ENCODE measurements at regions not wholly inside any gene's neighbourhood (a gene's known extent, or its start where the extent isn't known, plus 50 kb on each side); places are given as distances from the start of the nearest gene placed in this dataset.
A peak's percentile ranks its signal among the peaks of the same experiment; 100 is the strongest.
"Not testable (repeated sequence)": the region's sequence is repeated elsewhere in the genome, so short reads cannot be mapped to it uniquely, and the experiment has no call there.

DNA sequence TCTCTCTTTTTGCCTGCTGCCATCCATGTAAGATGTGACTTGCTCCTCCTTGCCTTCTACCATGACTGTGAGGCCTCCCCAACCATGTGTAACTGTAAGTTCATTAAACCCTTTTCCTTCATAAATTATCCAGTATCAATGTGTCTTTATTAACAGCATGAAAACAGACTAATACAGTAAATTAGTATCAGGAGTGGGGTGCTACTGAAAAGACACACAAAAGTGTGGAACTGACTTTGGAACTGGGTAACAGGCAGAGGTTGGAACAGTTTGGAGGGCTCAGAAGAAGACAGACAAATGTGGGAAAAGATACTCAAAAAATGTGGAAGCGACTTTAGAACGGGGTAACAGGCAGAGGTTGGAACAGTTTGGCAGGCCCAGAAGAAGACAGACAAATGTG lies 189.4 kb downstream of the HTR1B start:
- no peak overlapping the region for H3K14ac ChIP-seq (ENCODE audit: low read length)
- WGBS, 2 donors (ENCODE audit: extremely low coverage in 2 of 2, insufficient read length in 2 of 2, insufficient replicate concordance in 1 of 2), result no CpG with 5 or more reads among the region's 2 CpGs
- H3K27me3 ChIP-seq (ENCODE audit: control insufficient read depth in 3 of 3, insufficient read depth in 3 of 3, low read depth in 1 of 3, low read length in 3 of 3), result no peaks in the 10 kb centered on the region
- no peaks in the 10 kb centered on the region for H3K36me3 ChIP-seq (replicated peaks in 1 of 2; ENCODE audit: control insufficient read depth in 2 of 2, insufficient read depth in 2 of 2, low read length in 2 of 2)
- no peak overlapping the region for H2BK5ac ChIP-seq (ENCODE audit: low read length)
- H3K18ac ChIP-seq (ENCODE audit: low read length), result no peak overlapping the region
- no peak overlapping the region for H2AFZ ChIP-seq (ENCODE audit: low read length)
- no peak overlapping the region for H2AK5ac ChIP-seq (ENCODE audit: low read depth, low read length)
- no peak overlapping the region for H3K4me2 ChIP-seq (ENCODE audit: insufficient read depth, low read length, poor library complexity, severe bottlenecking)
- no peak overlapping the region for H3K9ac ChIP-seq (ENCODE audit: low read depth, low read length, poor library complexity)
- no peak overlapping the region for H2BK15ac ChIP-seq (ENCODE audit: low read length)
- no peak for DNase-seq (ENCODE audit: low spot score)
- H4K91ac ChIP-seq (ENCODE audit: low read depth, low read length, poor library complexity), result no peak overlapping the region
- H3K4me1 ChIP-seq (ENCODE audit: control insufficient read depth in 2 of 2, insufficient read depth in 1 of 2, low read depth in 1 of 2, low read length in 2 of 2), result no peaks in the 10 kb centered on the region
- H4K8ac ChIP-seq (ENCODE audit: low read depth, low read length), result no peak overlapping the region
- H3K27ac ChIP-seq (replicated peaks; ENCODE audit: low read length), result no peak overlapping the region
- no peak overlapping the region for H3K4me3 ChIP-seq (ENCODE audit: low read length in 2 of 2)
- no peak overlapping the region for H2BK12ac ChIP-seq (ENCODE audit: low read length)
- H3K23ac ChIP-seq (ENCODE audit: low read depth, low read length, poor library complexity), result no peak overlapping the region
- H3K4ac ChIP-seq (ENCODE audit: low read length), result no peak overlapping the region
- H3K9me3 ChIP-seq (replicated peaks in 1 of 2; ENCODE audit: control insufficient read depth in 2 of 2, insufficient read depth in 1 of 2, low read depth in 1 of 2, low read length in 2 of 2), result peaks cover 0 to 3% of the 10 kb centered on the region in 2 donors
- no peaks in the 10 kb centered on the region for H3K79me1 ChIP-seq (ENCODE audit: low read depth, low read length)
- H2BK120ac ChIP-seq (ENCODE audit: low read depth, low read length), result no peak overlapping the region

DNA sequence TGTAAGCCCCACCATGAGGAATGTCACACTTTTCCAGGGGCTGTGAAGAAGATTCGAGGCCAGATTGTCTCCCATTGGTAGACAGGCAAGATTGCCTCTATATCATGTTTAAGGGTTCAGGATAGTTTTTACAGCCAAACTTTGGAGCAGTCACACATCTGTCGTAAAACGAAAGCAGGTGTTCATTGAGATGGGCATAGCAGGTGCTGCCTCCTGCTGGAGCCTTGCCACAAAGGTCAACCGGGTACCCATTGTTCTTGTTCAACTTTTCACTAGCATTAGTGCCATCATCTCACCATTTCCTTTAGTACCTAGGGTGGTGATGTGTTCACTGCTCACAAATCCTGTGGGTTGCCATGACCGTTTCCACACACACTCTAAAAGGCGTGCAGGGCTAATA lies 198.3 kb downstream of the HTR1B start:
- H3K79me1 ChIP-seq (ENCODE audit: low read depth, low read length), result no peaks in the 10 kb centered on the region
- no peak overlapping the region for H3K9ac ChIP-seq (ENCODE audit: low read depth, low read length, poor library complexity)
- H2BK5ac ChIP-seq (ENCODE audit: low read length), result no peak overlapping the region
- H4K8ac ChIP-seq (ENCODE audit: low read depth, low read length), result no peak overlapping the region
- DNase-seq (ENCODE audit: low spot score), result no peak
- no peaks in the 10 kb centered on the region for H3K9me3 ChIP-seq (replicated peaks in 1 of 2; ENCODE audit: control insufficient read depth in 2 of 2, insufficient read depth in 1 of 2, low read depth in 1 of 2, low read length in 2 of 2)
- H3K4me1 ChIP-seq (ENCODE audit: control insufficient read depth in 2 of 2, insufficient read depth in 1 of 2, low read depth in 1 of 2, low read length in 2 of 2), result no peaks in the 10 kb centered on the region
- H3K27ac ChIP-seq (replicated peaks; ENCODE audit: low read length), result no peak overlapping the region
- H3K4me3 ChIP-seq (ENCODE audit: low read length in 2 of 2), result no peak overlapping the region
- no peak overlapping the region for H3K4ac ChIP-seq (ENCODE audit: low read length)
- no peak overlapping the region for H2AK5ac ChIP-seq (ENCODE audit: low read depth, low read length)
- H3K23ac ChIP-seq (ENCODE audit: low read depth, low read length, poor library complexity), result no peak overlapping the region
- no peak overlapping the region for H4K91ac ChIP-seq (ENCODE audit: low read depth, low read length, poor library complexity)
- no peak overlapping the region for H2BK12ac ChIP-seq (ENCODE audit: low read length)
- no peak overlapping the region for H2AFZ ChIP-seq (ENCODE audit: low read length)
- no CpG with 5 or more reads among the region's 6 CpGs for whole genome bisulfite sequencing, 2 donors (ENCODE audit: extremely low coverage in 2 of 2, insufficient read length in 2 of 2, insufficient replicate concordance in 1 of 2)
- H2BK15ac ChIP-seq (ENCODE audit: low read length), result no peak overlapping the region
- H2BK120ac ChIP-seq (ENCODE audit: low read depth, low read length), result no peak overlapping the region
- H3K18ac ChIP-seq (ENCODE audit: low read length), result no peak overlapping the region
- no peak overlapping the region for H3K4me2 ChIP-seq (ENCODE audit: insufficient read depth, low read length, poor library complexity, severe bottlenecking)
- H3K27me3 ChIP-seq (ENCODE audit: control insufficient read depth in 3 of 3, insufficient read depth in 3 of 3, low read depth in 1 of 3, low read length in 3 of 3), result no peaks in the 10 kb centered on the region
- H3K36me3 ChIP-seq (replicated peaks in 1 of 2; ENCODE audit: control insufficient read depth in 2 of 2, insufficient read depth in 2 of 2, low read length in 2 of 2), result no peaks in the 10 kb centered on the region
- no peak overlapping the region for H3K14ac ChIP-seq (ENCODE audit: low read length)

DNA sequence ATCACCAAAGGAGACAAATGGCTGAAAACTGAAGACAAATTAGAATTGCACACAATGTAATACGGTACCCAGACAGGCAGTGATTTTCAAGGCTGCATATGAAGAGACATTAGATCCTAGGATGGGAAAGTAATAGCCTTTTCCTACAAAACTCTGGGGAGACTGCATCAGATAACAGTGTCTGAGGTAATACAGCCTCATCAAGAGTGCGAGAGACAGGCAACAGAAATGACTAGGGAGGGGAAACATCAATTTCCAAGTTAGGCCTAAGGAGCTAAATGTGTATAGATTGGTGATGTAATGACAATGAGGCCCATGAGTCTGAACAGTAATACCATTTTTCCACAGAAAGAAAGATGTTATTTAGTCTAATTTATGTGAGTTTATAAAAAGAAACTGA lies 200.3 kb downstream of the HTR1B start:
- no peak overlapping the region for H3K23ac ChIP-seq (ENCODE audit: low read depth, low read length, poor library complexity)
- H2BK15ac ChIP-seq (ENCODE audit: low read length), result no peak overlapping the region
- no peaks in the 10 kb centered on the region for H3K36me3 ChIP-seq (replicated peaks in 1 of 2; ENCODE audit: control insufficient read depth in 2 of 2, insufficient read depth in 2 of 2, low read length in 2 of 2)
- no peak overlapping the region for H2BK12ac ChIP-seq (ENCODE audit: low read length)
- no peak overlapping the region for H3K18ac ChIP-seq (ENCODE audit: low read length)
- no peak for DNase-seq (ENCODE audit: low spot score)
- no peak overlapping the region for H2AFZ ChIP-seq (ENCODE audit: low read length)
- no peak overlapping the region for H3K27ac ChIP-seq (replicated peaks; ENCODE audit: low read length)
- H2BK120ac ChIP-seq (ENCODE audit: low read depth, low read length), result no peak overlapping the region
- no peaks in the 10 kb centered on the region for H3K27me3 ChIP-seq (ENCODE audit: control insufficient read depth in 3 of 3, insufficient read depth in 3 of 3, low read depth in 1 of 3, low read length in 3 of 3)
- H3K4me3 ChIP-seq (ENCODE audit: low read length in 2 of 2), result no peak overlapping the region
- no peak overlapping the region for H2AK5ac ChIP-seq (ENCODE audit: low read depth, low read length)
- no peak overlapping the region for H2BK5ac ChIP-seq (ENCODE audit: low read length)
- WGBS, 2 donors (ENCODE audit: extremely low coverage in 2 of 2, insufficient read length in 2 of 2, insufficient replicate concordance in 1 of 2), result no CpG with 5 or more reads among the region's 2 CpGs
- no peaks in the 10 kb centered on the region for H3K9me3 ChIP-seq (replicated peaks in 1 of 2; ENCODE audit: control insufficient read depth in 2 of 2, insufficient read depth in 1 of 2, low read depth in 1 of 2, low read length in 2 of 2)
- H3K79me1 ChIP-seq (ENCODE audit: low read depth, low read length), result no peaks in the 10 kb centered on the region
- H4K8ac ChIP-seq (ENCODE audit: low read depth, low read length), result no peak overlapping the region
- H3K4ac ChIP-seq (ENCODE audit: low read length), result no peak overlapping the region
- no peak overlapping the region for H3K14ac ChIP-seq (ENCODE audit: low read length)
- no peak overlapping the region for H3K9ac ChIP-seq (ENCODE audit: low read depth, low read length, poor library complexity)
- no peaks in the 10 kb centered on the region for H3K4me1 ChIP-seq (ENCODE audit: control insufficient read depth in 2 of 2, insufficient read depth in 1 of 2, low read depth in 1 of 2, low read length in 2 of 2)
- no peak overlapping the region for H3K4me2 ChIP-seq (ENCODE audit: insufficient read depth, low read length, poor library complexity, severe bottlenecking)
- no peak overlapping the region for H4K91ac ChIP-seq (ENCODE audit: low read depth, low read length, poor library complexity)

DNA sequence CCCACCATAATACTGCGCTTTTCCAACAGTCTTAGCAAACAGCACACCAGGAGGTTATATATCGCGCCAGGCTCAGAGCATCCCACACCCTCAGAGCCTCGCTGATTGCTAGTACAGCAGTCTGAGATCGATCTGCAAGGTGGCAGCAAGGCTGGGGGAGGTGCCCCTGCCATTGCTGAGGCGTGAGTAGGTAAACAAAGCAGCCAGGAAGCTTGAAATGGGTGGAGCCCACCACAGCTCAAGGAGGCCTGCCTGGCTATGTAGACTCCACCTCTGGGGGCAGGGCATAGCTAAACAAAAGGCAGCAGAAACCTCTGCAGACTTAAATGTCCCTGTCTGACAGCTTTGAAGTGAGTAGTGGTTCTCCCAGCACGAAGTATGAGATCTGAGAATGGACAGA lies 211.5 kb downstream of the HTR1B start:
- peak overlapping the region; percentile 45 for H2AFZ ChIP-seq (ENCODE audit: low read length)

More for the DNA sequence above, 211.5 kb downstream of the HTR1B start:
- not testable (repeated sequence) for H3K4me3 ChIP-seq (ENCODE audit: low read length in 2 of 2); H3K4me1 ChIP-seq (ENCODE audit: control insufficient read depth in 2 of 2, insufficient read depth in 1 of 2, low read depth in 1 of 2, low read length in 2 of 2); H3K79me1 ChIP-seq (ENCODE audit: low read depth, low read length); H3K9ac ChIP-seq (ENCODE audit: low read depth, low read length, poor library complexity); DNase-seq (ENCODE audit: low spot score); H2BK5ac ChIP-seq (ENCODE audit: low read length); H2AK5ac ChIP-seq (ENCODE audit: low read depth, low read length); H3K4ac ChIP-seq (ENCODE audit: low read length); H3K9me3 ChIP-seq (replicated peaks in 1 of 2; ENCODE audit: control insufficient read depth in 2 of 2, insufficient read depth in 1 of 2, low read depth in 1 of 2, low read length in 2 of 2); H2BK12ac ChIP-seq (ENCODE audit: low read length); H3K18ac ChIP-seq (ENCODE audit: low read length); H3K4me2 ChIP-seq (ENCODE audit: insufficient read depth, low read length, poor library complexity, severe bottlenecking); H4K91ac ChIP-seq (ENCODE audit: low read depth, low read length, poor library complexity); H2BK120ac ChIP-seq (ENCODE audit: low read depth, low read length); H4K8ac ChIP-seq (ENCODE audit: low read depth, low read length); H3K27ac ChIP-seq (replicated peaks; ENCODE audit: low read length); H3K36me3 ChIP-seq (replicated peaks in 1 of 2; ENCODE audit: control insufficient read depth in 2 of 2, insufficient read depth in 2 of 2, low read length in 2 of 2); H3K27me3 ChIP-seq (ENCODE audit: control insufficient read depth in 3 of 3, insufficient read depth in 3 of 3, low read depth in 1 of 3, low read length in 3 of 3); H2BK15ac ChIP-seq (ENCODE audit: low read length); H3K14ac ChIP-seq (ENCODE audit: low read length); H3K23ac ChIP-seq (ENCODE audit: low read depth, low read length, poor library complexity)
- WGBS, 2 donors (ENCODE audit: extremely low coverage in 2 of 2, insufficient read length in 2 of 2, insufficient replicate concordance in 1 of 2), result no CpG with 5 or more reads among the region's 7 CpGs

Measured in neuronal stem cell (in vitro differentiated cells).